ENCODE measurements at regions not wholly inside any gene's neighbourhood (a gene's known extent, or its start where the extent isn't known, plus 50 kb on each side); places are given as distances from the start of the nearest gene placed in this dataset.

GRCh38 chr14:22052795-22053194 lies 379.2 kb upstream of the OR4E1 start:
- TF ChIP-seq REST (IDR thresholded peaks at IDR 0.05) (no peak), CTCF (IDR thresholded peaks at IDR 0.05; ENCODE audit: low read depth, low read length, missing input control) (no peak), ATF3 (IDR thresholded peaks at IDR 0.05) (no peak)

Measured in liver (tissue), 3 donors.